ENCODE measurements at regions not wholly inside any gene's neighbourhood (a gene's known extent, or its start where the extent isn't known, plus 50 kb on each side); places are given as distances from the start of the nearest gene placed in this dataset.

DNA sequence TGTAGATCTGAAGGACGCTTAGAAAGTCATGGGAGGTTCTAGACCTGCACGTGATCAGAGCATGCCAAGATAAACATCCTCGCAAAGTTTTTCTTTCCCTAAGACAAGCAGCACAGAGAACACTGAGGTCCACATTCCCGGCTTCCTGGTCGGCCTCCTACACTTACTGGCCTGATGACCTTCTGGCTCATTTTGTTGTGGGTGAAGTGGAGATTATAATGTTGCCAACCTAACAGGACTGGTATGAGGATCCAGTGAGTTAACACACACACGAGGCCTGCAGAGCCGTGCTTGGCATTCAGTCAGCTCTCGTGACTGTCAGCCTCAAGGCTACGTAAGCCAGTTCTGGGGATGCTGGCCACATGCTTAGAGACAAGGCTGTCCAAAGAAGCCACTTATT, 186.0 kb downstream of the TENT4A start:
- TF ChIP-seq EZH2 (IDR thresholded peaks at IDR 0.05; ENCODE audit: borderline replicate concordance, low read depth, low read length, poor library complexity, severe bottlenecking) = no peak
- TF ChIP-seq, protein P1, sequence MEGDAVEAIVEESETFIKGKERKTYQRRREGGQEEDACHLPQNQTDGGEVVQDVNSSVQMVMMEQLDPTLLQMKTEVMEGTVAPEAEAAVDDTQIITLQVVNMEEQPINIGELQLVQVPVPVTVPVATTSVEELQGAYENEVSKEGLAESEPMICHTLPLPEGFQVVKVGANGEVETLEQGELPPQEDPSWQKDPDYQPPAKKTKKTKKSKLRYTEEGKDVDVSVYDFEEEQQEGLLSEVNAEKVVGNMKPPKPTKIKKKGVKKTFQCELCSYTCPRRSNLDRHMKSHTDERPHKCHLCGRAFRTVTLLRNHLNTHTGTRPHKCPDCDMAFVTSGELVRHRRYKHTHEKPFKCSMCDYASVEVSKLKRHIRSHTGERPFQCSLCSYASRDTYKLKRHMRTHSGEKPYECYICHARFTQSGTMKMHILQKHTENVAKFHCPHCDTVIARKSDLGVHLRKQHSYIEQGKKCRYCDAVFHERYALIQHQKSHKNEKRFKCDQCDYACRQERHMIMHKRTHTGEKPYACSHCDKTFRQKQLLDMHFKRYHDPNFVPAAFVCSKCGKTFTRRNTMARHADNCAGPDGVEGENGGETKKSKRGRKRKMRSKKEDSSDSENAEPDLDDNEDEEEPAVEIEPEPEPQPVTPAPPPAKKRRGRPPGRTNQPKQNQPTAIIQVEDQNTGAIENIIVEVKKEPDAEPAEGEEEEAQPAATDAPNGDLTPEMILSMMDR (conservative IDR thresholded peaks at IDR 0.05; ENCODE audit: low read depth, low read length) = no peak

All from A673 (cell line).